MG63 (cell line): ENCODE measurements at regions not wholly inside any gene's neighbourhood (a gene's known extent, or its start where the extent isn't known, plus 50 kb on each side); places are given as distances from the start of the nearest gene placed in this dataset.
"Not testable (repeated sequence)": the region's sequence is repeated elsewhere in the genome, so short reads cannot be mapped to it uniquely, and the experiment has no call there.

ENCODE experiments used
- DNase-seq: peaks from one replicate; pipeline ENCODE4 v3.0.0-alpha.2; 2020
- H3K27me3 ChIP-seq: fragments of 250-450 bp; sonication (Bioruptor Pico); 2 replicates; pipeline ENCODE4 v1.5.1; 2020; ENCODE audit warnings: mild to moderate bottlenecking, moderate library complexity
- H3K36me3 ChIP-seq: fragments of 250-450 bp; sonication (Bioruptor Pico); 2 replicates; pipeline ENCODE4 v1.5.1; 2020; ENCODE audit warnings: mild to moderate bottlenecking, moderate library complexity
- H3K4me3 ChIP-seq: fragments of 250-450 bp; sonication (Bioruptor Pico); 2 replicates; pipeline ENCODE4 v1.5.1; 2020; ENCODE audit warnings: mild to moderate bottlenecking, moderate library complexity
- H3K9me3 ChIP-seq: fragments of 250-450 bp; sonication (Bioruptor Pico); 2 replicates; pipeline ENCODE4 v1.5.1; 2020; ENCODE audit warnings: mild to moderate bottlenecking, moderate library complexity

- no peak for DNase-seq
- no peaks in the 10 kb centered on the region for H3K36me3 ChIP-seq
- no peaks in the 10 kb centered on the region for H3K27me3 ChIP-seq
- H3K9me3 ChIP-seq: no peaks in the 10 kb centered on the region
- no peak overlapping the region for H3K4me3 ChIP-seq
Observed at GRCh38 chr10:80952436-80952835, 414.7 kb downstream of the SH2D4B start.

- Histone ChIP-seq H3K27me3 (no peaks in the 10 kb centered on the region), H3K36me3 (no peaks in the 10 kb centered on the region), H3K4me3 (no peak overlapping the region), H3K9me3 (no peaks in the 10 kb centered on the region)
- no peak for DNase-seq
Observed at GRCh38 chr10:80957161-80957560, 419.5 kb downstream of the SH2D4B start.

DNA sequence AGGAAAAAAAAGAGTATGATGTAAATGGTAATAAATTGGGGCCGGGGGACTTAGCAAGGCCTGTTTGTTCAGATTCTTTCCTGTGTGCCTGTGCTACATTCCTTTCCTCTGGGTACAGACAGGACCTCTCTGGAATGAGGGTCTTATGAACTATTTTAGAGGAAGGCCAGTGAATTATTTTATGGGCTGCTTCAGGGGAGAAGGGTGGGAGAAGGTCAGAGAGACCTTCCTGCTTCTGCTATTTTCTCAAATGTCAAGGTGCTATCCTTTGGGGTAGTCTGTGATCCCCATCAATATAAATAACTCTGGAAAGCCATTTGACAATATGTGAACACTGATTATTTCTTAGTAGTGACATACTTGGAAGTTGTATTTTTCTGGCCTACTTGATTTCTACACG is 426.5 kb downstream of the SH2D4B start:
- no peaks in the 10 kb centered on the region for H3K36me3 ChIP-seq
- no peaks in the 10 kb centered on the region for H3K27me3 ChIP-seq
- H3K9me3 ChIP-seq: no peaks in the 10 kb centered on the region
- DNase-seq: no peak
- H3K4me3 ChIP-seq: no peak overlapping the region

- DNase-seq: no peak
- Histone ChIP-seq H3K27me3 (no peaks in the 10 kb centered on the region), H3K4me3 (no peak overlapping the region), H3K9me3 (no peaks in the 10 kb centered on the region), H3K36me3 (no peaks in the 10 kb centered on the region)
Observed at GRCh38 chr10:80964955-80965614, 427.4 kb downstream of the SH2D4B start.

DNA sequence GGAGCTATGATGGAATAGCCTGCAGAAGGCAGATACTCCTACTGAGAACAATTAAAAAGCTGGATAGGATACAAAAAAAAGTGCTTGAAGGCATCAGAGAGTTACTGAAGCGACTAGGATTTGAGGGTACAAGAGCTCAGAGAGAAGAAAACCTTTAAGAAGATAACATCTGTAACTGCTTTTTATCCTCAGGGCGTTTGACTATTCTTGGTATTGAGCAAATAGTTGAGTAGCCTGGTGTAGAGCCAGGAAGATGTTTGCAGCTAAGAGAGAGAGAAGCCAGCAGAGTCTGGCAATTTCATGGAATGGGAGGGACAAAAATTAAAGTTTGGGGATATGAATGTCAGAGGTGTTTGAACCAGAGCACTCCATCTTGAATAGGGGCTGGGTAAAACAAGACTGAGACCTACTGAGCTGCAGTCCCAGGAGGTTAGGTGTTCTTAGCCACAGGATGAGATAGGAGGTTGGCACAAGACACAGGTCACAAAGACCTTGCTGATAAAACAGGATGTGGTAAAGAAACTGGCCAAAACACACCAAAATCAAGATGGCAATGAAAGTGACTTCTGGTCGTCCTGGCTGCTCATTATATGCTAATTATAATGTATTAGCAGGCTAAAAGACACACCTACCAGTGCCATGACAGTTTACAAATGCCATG is 428.8 kb downstream of the SH2D4B start:
- Histone ChIP-seq H3K9me3 (no peaks in the 10 kb centered on the region), H3K4me3 (no peak overlapping the region), H3K36me3 (no peaks in the 10 kb centered on the region), H3K27me3 (no peaks in the 10 kb centered on the region)
- DNase-seq: no peak

GRCh38 chr10:80967357-80967756 is 429.7 kb downstream of the SH2D4B start:
- DNase-seq, H3K4me3 ChIP-seq, H3K9me3 ChIP-seq, H3K36me3 ChIP-seq, H3K27me3 ChIP-seq: not testable (repeated sequence)

DNA sequence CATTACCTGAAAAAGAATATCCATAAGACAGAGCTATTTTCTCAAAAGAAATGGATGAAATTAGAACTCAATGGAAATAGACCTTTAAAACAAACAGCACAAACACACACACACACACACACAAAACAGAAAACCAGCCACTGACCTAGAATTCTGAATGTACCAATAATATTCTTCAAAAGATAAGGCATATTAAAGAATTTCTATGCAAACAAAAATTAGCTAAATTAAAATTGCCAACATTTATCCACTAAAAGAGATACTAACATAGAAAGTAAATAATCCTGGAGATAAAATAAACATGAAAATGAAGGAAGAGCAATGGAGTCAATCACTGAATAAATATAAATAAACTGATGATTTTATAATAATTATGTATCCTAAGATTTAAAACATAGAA is 431.2 kb downstream of the SH2D4B start:
- Histone ChIP-seq H3K4me3 (no peak overlapping the region), H3K9me3 (no peaks in the 10 kb centered on the region), H3K27me3 (no peaks in the 10 kb centered on the region), H3K36me3 (no peaks in the 10 kb centered on the region)
- no peak for DNase-seq

DNA sequence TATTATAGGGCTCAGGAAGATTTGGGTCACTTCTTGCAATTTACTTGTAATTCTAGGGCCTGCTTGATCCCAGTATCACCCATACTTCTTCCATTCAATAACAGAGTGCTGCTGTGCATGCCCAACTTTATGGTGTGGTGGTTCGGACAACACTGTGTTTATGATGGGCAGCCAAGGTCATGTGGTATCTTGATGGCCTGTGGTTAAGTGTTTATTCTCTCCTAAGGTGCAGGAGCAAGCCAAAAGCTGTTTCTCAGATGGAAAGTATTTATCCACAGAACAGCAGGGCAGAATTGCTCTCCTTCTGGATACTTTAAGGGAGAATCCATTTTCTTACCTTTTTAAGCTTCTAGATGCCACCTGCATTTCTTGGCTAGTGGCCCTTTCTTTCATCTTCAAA is 433.8 kb downstream of the SH2D4B start:
- H3K9me3 ChIP-seq: no peaks in the 10 kb centered on the region
- H3K36me3 ChIP-seq: no peaks in the 10 kb centered on the region
- no peak overlapping the region for H3K4me3 ChIP-seq
- no peaks in the 10 kb centered on the region for H3K27me3 ChIP-seq
- no peak for DNase-seq

DNA sequence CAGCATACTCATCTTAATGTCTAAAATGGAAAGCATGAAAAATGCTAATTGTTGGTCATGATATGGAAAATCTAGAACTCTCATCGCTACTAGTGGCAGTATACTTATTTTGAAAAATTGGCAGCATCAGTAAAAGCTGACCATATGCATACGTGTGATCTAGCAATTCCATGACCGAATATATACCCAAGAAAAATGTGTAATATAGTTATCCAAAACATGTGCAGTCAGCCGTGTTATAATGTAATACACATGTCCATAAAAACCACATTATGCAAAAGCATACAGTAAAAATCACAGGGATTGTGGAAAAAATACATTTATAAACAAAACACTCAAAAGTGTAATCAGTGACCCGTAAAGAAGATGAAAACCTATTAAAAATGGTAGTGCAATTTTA is 439.0 kb downstream of the SH2D4B start:
- DNase-seq: no peak
- Histone ChIP-seq H3K36me3 (no peaks in the 10 kb centered on the region), H3K27me3 (no peaks in the 10 kb centered on the region), H3K9me3 (no peaks in the 10 kb centered on the region), H3K4me3 (no peak overlapping the region)

DNA sequence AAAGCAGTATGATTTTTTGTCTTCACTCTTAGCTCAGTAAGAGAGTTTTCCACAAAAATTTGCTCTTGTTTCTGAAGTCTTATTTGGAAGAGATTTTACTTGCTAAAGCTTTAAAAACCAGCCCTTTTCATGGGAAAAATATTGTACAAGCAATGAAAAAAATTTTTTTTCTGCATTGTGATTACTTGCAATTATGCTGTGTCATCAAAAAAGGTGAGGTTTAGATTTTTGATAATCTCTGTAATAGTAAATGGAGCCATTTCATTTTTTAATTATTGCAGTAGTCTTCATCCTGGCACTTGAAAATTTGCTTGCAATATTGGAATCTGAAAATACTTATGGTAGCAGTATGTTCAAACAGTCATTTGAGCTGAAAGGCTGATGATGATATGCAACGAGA is 447.4 kb downstream of the SH2D4B start:
- H3K9me3 ChIP-seq: no peaks in the 10 kb centered on the region
- DNase-seq: no peak
- no peak overlapping the region for H3K4me3 ChIP-seq
- H3K36me3 ChIP-seq: no peaks in the 10 kb centered on the region
- H3K27me3 ChIP-seq: no peaks in the 10 kb centered on the region

- H3K27me3 ChIP-seq: no peaks in the 10 kb centered on the region
- H3K9me3 ChIP-seq: no peaks in the 10 kb centered on the region
- H3K36me3 ChIP-seq: no peaks in the 10 kb centered on the region
- no peak for DNase-seq
- no peak overlapping the region for H3K4me3 ChIP-seq
Observed at GRCh38 chr10:80986596-80986995, 448.9 kb downstream of the SH2D4B start.

- DNase-seq: no peak
- no peaks in the 10 kb centered on the region for H3K27me3 ChIP-seq
- no peaks in the 10 kb centered on the region for H3K36me3 ChIP-seq
- H3K4me3 ChIP-seq: no peak overlapping the region
- no peaks in the 10 kb centered on the region for H3K9me3 ChIP-seq
Observed at GRCh38 chr10:80988755-80989154, 451.1 kb downstream of the SH2D4B start.

DNA sequence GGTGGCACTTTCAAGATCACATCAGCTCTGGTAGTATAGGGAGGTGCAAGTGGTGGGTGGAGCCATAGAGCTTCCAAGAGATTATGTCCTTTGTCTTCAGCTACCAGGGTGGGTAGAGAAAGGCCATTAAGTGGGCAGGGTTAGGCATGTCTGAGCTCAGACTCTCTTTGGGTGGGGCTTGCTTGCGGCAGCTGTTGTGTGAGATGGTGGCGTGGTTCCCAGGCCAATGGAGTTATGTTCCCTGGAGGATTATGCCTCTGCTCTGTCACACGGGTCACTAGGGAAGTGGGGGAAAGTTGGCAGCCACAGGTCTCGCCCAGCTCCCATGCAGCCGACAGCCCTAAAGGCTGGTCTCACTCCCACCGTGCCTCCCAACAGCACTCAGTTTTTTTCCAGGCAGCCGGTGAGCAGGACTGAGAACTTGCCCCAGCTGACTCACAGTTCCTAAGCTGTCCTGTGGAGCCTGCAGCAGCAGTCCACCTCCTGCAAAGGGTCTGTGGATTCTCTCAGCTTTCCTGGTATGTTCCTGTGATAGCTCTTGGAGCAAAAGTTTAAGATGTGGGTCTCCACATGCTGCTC is 459.0 kb downstream of the SH2D4B start:
- Histone ChIP-seq H3K9me3 (no peaks in the 10 kb centered on the region), H3K36me3 (no peaks in the 10 kb centered on the region), H3K27me3 (no peaks in the 10 kb centered on the region), H3K4me3 (no peak overlapping the region)
- DNase-seq: no peak

GRCh38 chr10:81000781-81001180 is 463.1 kb downstream of the SH2D4B start:
- Histone ChIP-seq H3K36me3 (no peaks in the 10 kb centered on the region), H3K27me3 (no peaks in the 10 kb centered on the region), H3K9me3 (no peaks in the 10 kb centered on the region), H3K4me3 (no peak overlapping the region)
- DNase-seq: no peak

- Histone ChIP-seq H3K9me3 (no peaks in the 10 kb centered on the region), H3K36me3 (no peaks in the 10 kb centered on the region), H3K27me3 (no peaks in the 10 kb centered on the region), H3K4me3 (no peak overlapping the region)
- DNase-seq: no peak
Observed at GRCh38 chr10:81002382-81002781, 464.7 kb downstream of the SH2D4B start.

DNA sequence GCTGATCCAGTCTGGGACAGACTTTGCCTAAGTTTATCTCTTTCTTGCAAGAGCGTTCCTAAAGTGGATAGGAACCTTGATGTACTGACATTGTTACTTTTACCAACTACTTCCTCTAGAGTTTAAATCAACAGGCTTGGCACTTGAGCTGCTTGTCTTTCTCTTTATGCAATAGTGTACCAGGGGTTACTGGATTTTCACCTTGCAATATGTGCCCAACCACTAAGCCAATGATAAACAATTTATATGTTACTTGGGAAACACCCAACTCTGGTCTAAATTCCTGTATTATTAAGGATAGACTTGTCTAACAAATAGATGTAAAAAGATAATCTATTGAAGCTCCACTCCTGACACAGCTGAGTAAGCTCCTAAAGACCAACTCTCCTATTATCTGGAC is 470.2 kb downstream of the SH2D4B start:
- no peak for DNase-seq
- Histone ChIP-seq H3K36me3 (no peaks in the 10 kb centered on the region), H3K9me3 (no peaks in the 10 kb centered on the region), H3K27me3 (no peaks in the 10 kb centered on the region), H3K4me3 (no peak overlapping the region)

- Histone ChIP-seq H3K4me3 (no peak overlapping the region), H3K36me3 (no peaks in the 10 kb centered on the region), H3K9me3 (no peaks in the 10 kb centered on the region), H3K27me3 (no peaks in the 10 kb centered on the region)
- DNase-seq: no peak
Observed at GRCh38 chr10:81008726-81009125, 471.0 kb downstream of the SH2D4B start.

DNA sequence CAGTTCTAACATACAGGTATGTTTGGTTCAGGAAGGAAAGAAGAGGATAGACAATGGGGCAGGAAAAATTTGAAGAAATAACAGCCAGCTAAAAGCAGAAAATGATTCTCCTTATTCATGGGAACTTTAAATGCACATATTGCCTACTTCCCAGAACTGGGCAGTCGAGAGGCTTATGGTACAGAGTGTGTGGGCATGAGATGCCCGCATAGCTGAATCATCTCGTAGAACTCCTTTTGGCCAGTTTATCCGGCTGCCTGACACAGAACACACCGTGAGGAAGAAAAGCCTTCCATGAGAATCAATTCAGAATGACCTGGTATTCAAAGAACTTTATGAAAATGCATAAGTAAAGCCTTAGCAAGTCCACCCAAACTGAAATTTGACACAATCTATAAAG is 471.6 kb downstream of the SH2D4B start:
- H3K4me3 ChIP-seq: no peak overlapping the region
- no peaks in the 10 kb centered on the region for H3K27me3 ChIP-seq
- H3K9me3 ChIP-seq: no peaks in the 10 kb centered on the region
- no peak for DNase-seq
- no peaks in the 10 kb centered on the region for H3K36me3 ChIP-seq
